ENCODE measurements at regions not wholly inside any gene's neighbourhood (a gene's known extent, or its start where the extent isn't known, plus 50 kb on each side); places are given as distances from the start of the nearest gene placed in this dataset.

GRCh38 chr13:84187626-84188025, 305.4 kb upstream of the SLITRK1 start:
- TF ChIP-seq NFYB (CRISPR knock-in tag; conservative IDR thresholded peaks at IDR 0.05; ENCODE audit: low read depth): no peak
- no peak for TF ChIP-seq MAX (CRISPR knock-in tag; IDR thresholded peaks at IDR 0.05)
- TF ChIP-seq, protein P1, sequence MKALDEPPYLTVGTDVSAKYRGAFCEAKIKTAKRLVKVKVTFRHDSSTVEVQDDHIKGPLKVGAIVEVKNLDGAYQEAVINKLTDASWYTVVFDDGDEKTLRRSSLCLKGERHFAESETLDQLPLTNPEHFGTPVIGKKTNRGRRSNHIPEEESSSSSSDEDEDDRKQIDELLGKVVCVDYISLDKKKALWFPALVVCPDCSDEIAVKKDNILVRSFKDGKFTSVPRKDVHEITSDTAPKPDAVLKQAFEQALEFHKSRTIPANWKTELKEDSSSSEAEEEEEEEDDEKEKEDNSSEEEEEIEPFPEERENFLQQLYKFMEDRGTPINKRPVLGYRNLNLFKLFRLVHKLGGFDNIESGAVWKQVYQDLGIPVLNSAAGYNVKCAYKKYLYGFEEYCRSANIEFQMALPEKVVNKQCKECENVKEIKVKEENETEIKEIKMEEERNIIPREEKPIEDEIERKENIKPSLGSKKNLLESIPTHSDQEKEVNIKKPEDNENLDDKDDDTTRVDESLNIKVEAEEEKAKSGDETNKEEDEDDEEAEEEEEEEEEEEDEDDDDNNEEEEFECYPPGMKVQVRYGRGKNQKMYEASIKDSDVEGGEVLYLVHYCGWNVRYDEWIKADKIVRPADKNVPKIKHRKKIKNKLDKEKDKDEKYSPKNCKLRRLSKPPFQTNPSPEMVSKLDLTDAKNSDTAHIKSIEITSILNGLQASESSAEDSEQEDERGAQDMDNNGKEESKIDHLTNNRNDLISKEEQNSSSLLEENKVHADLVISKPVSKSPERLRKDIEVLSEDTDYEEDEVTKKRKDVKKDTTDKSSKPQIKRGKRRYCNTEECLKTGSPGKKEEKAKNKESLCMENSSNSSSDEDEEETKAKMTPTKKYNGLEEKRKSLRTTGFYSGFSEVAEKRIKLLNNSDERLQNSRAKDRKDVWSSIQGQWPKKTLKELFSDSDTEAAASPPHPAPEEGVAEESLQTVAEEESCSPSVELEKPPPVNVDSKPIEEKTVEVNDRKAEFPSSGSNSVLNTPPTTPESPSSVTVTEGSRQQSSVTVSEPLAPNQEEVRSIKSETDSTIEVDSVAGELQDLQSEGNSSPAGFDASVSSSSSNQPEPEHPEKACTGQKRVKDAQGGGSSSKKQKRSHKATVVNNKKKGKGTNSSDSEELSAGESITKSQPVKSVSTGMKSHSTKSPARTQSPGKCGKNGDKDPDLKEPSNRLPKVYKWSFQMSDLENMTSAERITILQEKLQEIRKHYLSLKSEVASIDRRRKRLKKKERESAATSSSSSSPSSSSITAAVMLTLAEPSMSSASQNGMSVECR (CRISPR knock-in tag; IDR thresholded peaks at IDR 0.05; ENCODE audit: borderline replicate concordance): no peak
- TF ChIP-seq CTCF (IDR thresholded peaks at IDR 0.05): no peak
